ENCODE measurements at regions not wholly inside any gene's neighbourhood (a gene's known extent, or its start where the extent isn't known, plus 50 kb on each side); places are given as distances from the start of the nearest gene placed in this dataset.

- no peak for DNase-seq
- H3K4me3 ChIP-seq (ENCODE audit: low read length), result no peak overlapping the region
- no peaks in the 10 kb centered on the region for H3K9me3 ChIP-seq (ENCODE audit: control insufficient read depth, insufficient read depth, low read length)
- TF ChIP-seq, protein P1, sequence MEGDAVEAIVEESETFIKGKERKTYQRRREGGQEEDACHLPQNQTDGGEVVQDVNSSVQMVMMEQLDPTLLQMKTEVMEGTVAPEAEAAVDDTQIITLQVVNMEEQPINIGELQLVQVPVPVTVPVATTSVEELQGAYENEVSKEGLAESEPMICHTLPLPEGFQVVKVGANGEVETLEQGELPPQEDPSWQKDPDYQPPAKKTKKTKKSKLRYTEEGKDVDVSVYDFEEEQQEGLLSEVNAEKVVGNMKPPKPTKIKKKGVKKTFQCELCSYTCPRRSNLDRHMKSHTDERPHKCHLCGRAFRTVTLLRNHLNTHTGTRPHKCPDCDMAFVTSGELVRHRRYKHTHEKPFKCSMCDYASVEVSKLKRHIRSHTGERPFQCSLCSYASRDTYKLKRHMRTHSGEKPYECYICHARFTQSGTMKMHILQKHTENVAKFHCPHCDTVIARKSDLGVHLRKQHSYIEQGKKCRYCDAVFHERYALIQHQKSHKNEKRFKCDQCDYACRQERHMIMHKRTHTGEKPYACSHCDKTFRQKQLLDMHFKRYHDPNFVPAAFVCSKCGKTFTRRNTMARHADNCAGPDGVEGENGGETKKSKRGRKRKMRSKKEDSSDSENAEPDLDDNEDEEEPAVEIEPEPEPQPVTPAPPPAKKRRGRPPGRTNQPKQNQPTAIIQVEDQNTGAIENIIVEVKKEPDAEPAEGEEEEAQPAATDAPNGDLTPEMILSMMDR (IDR thresholded peaks at IDR 0.05), result no peak
- Mint-ChIP-seq H3K36me3 (no peaks in the 10 kb centered on the region), H3K4me1 (no peaks in the 10 kb centered on the region), H3K9me3 (no peaks in the 10 kb centered on the region), H3K4me3 (no peak overlapping the region), H3K27ac (no peak overlapping the region), H3K27me3 (ENCODE audit: low read depth in 2 of 2) (peaks cover 3 to 4% of the 10 kb centered on the region in 2 donors)
- ATAC-seq, result no peak
- WGBS (ENCODE audit: insufficient coverage), result 87% methylated on average over 6 of the region's 6 CpGs
- H3K4me1 ChIP-seq (ENCODE audit: control insufficient read depth, insufficient read depth, low read length), result no peaks in the 10 kb centered on the region
- H3K36me3 ChIP-seq (ENCODE audit: control insufficient read depth, insufficient read depth, low read length), result no peaks in the 10 kb centered on the region
- no peak overlapping the region for H3K27ac ChIP-seq (ENCODE audit: low read length)
- H3K27me3 ChIP-seq (ENCODE audit: control insufficient read depth, insufficient read depth, low read length), result no peaks in the 10 kb centered on the region
- intact Hi-C loops (cut with micrococcal nuclease), result no loop called here
Measured at GRCh38 chr11:116210663-116211062, 562.1 kb downstream of the BUD13 start.

GRCh38 chr11:116209255-116209654 lies 563.5 kb downstream of the BUD13 start:
- Histone ChIP-seq H3K36me3 (ENCODE audit: control insufficient read depth, insufficient read depth, low read length) (no peaks in the 10 kb centered on the region), H3K4me3 (ENCODE audit: low read length) (no peak overlapping the region), H3K27me3 (ENCODE audit: control insufficient read depth, insufficient read depth, low read length) (no peaks in the 10 kb centered on the region), H3K9me3 (ENCODE audit: control insufficient read depth, insufficient read depth, low read length) (no peaks in the 10 kb centered on the region), H3K27ac (ENCODE audit: low read length) (no peak overlapping the region), H3K4me1 (ENCODE audit: control insufficient read depth, insufficient read depth, low read length) (no peaks in the 10 kb centered on the region)
- intact Hi-C loops (cut with micrococcal nuclease), result no loop called here
- no peaks in the 10 kb centered on the region for H3K4me1 Mint-ChIP-seq
- WGBS (ENCODE audit: insufficient coverage), result no CpG with 5 or more reads among the region's 1 CpG
- H3K9me3 Mint-ChIP-seq, result no peaks in the 10 kb centered on the region
- ATAC-seq (no peak), DNase-seq (no peak)
- TF ChIP-seq, protein P1 (IDR thresholded peaks at IDR 0.05), result no peak
- H3K4me3 Mint-ChIP-seq, result no peak overlapping the region
- H3K27me3 Mint-ChIP-seq (ENCODE audit: low read depth in 2 of 2), result peaks cover 6 to 8% of the 10 kb centered on the region in 2 donors
- no peak overlapping the region for H3K27ac Mint-ChIP-seq
- no peaks in the 10 kb centered on the region for H3K36me3 Mint-ChIP-seq

- no peak overlapping the region for H3K4me3 Mint-ChIP-seq
- ATAC-seq (no peak), DNase-seq (no peak)
- no peak overlapping the region for H3K4me3 ChIP-seq (ENCODE audit: low read length)
- intact Hi-C loops (cut with micrococcal nuclease), result no loop called here
- H3K4me1 Mint-ChIP-seq, result no peaks in the 10 kb centered on the region
- H3K27ac ChIP-seq (ENCODE audit: low read length), result no peak overlapping the region
- no peaks in the 10 kb centered on the region for H3K9me3 ChIP-seq (ENCODE audit: control insufficient read depth, insufficient read depth, low read length)
- TF ChIP-seq, protein P1 (IDR thresholded peaks at IDR 0.05), result no peak
- 76% methylated on average over 18 of the region's 18 CpGs for WGBS (ENCODE audit: insufficient coverage)
- H3K36me3 ChIP-seq (ENCODE audit: control insufficient read depth, insufficient read depth, low read length), result no peaks in the 10 kb centered on the region
- H3K27me3 ChIP-seq (ENCODE audit: control insufficient read depth, insufficient read depth, low read length), result no peaks in the 10 kb centered on the region
- H3K9me3 Mint-ChIP-seq, result no peaks in the 10 kb centered on the region
- no peaks in the 10 kb centered on the region for H3K36me3 Mint-ChIP-seq
- H3K4me1 ChIP-seq (ENCODE audit: control insufficient read depth, insufficient read depth, low read length), result no peaks in the 10 kb centered on the region
- no peak overlapping the region for H3K27ac Mint-ChIP-seq
- peaks cover 8 to 10% of the 10 kb centered on the region in 2 donors for H3K27me3 Mint-ChIP-seq (ENCODE audit: low read depth in 2 of 2)
Measured at GRCh38 chr11:116207421-116208141, 565.2 kb downstream of the BUD13 start.

- Mint-ChIP-seq H3K36me3 (no peaks in the 10 kb centered on the region), H3K4me1 (no peaks in the 10 kb centered on the region), H3K27me3 (ENCODE audit: low read depth in 2 of 2) (peaks cover 8 to 12% of the 10 kb centered on the region in 2 donors), H3K27ac (no peak overlapping the region), H3K9me3 (no peaks in the 10 kb centered on the region), H3K4me3 (no peak overlapping the region)
- H3K4me3 ChIP-seq (ENCODE audit: low read length), result no peak overlapping the region
- WGBS (ENCODE audit: insufficient coverage), result 59% methylated on average over 2 of the region's 2 CpGs
- intact Hi-C loops (cut with micrococcal nuclease), result no loop called here
- no peak for ATAC-seq
- H3K36me3 ChIP-seq (ENCODE audit: control insufficient read depth, insufficient read depth, low read length), result no peaks in the 10 kb centered on the region
- no peaks in the 10 kb centered on the region for H3K4me1 ChIP-seq (ENCODE audit: control insufficient read depth, insufficient read depth, low read length)
- H3K27me3 ChIP-seq (ENCODE audit: control insufficient read depth, insufficient read depth, low read length), result no peaks in the 10 kb centered on the region
- DNase-seq, result no peak
- no peaks in the 10 kb centered on the region for H3K9me3 ChIP-seq (ENCODE audit: control insufficient read depth, insufficient read depth, low read length)
- H3K27ac ChIP-seq (ENCODE audit: low read length), result no peak overlapping the region
- TF ChIP-seq, protein P1 (IDR thresholded peaks at IDR 0.05), result no peak
Measured at GRCh38 chr11:116207019-116207418, 565.8 kb downstream of the BUD13 start.
